HG03196 (cell line): ENCODE measurements at regions not wholly inside any gene's neighbourhood (a gene's known extent, or its start where the extent isn't known, plus 50 kb on each side); places are given as distances from the start of the nearest gene placed in this dataset.

Experiments used
- ATAC-seq: cut with Tn5 transposase; IDR thresholded peaks from one replicate; pipeline ENCODE4 v1.9.1; 2021; ENCODE audit not compliant: unreplicated experiment

DNA sequence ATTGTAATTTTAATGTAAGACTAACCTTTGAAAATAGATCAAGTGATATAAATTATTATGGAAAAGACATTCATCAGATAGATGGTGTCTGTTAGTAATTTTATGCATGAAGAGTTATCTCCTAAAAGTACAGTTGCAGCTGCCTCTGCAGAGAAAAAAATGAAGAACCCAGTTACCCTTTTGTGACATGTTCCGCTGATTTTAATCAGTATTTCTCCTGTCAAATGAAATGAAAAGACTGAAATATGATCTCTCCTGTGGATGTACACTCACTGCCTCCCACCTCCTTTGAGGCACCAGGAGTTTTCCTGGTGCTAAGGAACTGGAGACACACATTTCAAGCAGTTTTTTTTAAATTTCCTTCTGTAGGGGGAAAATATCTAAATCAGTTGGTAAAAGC is 277.4 kb downstream of the KIF4B start:
- ATAC-seq: no peak

DNA sequence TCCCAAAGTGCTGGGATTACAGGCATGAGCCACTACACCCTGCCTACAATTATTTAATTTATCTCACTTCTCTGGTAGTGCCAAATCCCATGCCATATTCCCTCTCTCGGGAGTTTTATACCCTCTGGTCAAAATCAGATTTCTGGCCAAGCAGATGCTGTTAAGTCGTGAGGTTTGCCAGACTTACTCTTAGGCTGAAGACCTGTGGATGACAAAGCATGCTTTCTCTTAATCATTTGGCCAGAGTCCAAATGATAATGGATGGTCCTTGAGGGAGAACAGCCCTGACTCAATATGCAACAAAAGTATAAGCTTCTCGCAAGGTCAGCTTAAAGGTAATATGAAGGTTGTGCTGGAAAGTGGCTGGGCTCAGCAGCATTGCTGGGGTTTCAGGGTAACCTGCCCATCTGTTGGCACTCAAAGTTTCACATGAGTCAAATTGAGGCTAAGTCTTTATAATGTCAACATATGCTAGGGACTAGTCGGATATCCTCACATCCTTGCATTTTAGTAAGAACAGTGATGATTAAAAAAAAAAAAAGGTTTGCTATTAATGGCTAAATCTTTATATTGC is 280.1 kb downstream of the KIF4B start:
- no peak for ATAC-seq

DNA sequence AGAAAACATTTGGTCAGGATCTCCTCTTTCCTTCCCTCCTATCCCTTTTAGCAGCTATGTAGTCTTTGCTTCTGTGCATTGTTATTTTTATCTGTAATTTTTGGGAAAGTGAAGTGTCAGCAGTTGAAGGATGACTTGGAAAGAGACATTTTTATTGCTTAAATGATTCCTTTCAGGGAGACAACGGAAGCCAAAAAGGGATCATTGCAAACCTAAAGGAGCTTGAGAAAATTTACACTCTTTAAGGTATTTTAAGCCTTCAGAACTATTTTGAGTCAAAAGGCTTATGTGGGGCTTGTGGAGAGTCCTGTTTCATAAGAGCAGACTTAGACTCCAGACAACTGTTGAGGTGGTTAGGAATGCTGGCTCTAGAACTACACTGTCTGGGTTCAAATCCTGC is 281.6 kb downstream of the KIF4B start:
- ATAC-seq: no peak

DNA sequence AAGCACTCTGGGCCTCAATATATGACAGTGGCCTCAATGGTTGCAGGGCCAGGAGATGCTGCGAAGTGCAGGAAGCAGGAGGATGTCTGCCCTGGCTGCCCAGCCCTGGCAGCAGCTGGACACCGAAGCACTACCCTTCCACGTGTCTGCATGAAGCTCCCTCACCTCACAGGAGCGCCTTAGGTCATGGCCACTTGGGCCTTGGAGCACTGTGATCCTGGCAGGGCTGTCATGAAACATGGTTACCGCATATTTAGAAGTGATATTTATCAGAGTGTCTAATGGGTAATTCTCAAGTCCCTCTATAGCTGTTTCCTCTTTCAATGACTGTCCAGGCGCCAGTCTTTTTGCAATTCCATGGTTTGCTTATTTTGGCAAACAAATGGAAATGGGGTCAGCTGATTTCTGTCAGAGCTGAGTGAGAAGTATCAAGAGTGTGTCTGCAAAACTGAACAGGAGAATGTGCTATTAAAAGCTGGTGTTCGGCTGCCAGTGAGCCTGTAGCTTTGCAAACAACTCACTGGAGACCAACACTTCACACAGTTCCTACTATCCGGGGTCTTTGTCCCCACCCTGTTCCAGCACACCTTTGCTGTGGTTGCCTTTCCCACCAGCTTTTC is 285.9 kb downstream of the KIF4B start:
- no peak for ATAC-seq

DNA sequence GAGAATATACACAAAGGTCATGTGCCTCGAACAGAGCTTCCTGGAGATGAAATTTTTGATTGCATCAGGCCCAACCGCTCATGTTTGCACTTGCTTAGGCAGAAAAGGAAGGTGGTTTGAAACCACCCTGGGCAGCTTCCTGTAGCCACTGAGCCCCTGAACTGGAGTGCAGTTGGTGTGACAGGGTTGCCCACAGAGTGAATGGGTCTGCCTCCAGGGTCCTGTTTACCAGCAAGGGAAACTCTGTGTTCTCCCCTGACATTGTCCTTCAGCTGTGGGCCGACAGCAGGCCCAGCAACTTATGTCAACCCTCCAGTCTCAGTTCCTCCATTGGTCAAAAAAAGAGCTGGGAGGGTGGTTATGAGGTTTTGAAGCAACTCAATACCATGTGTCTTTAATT is 289.6 kb downstream of the KIF4B start:
- ATAC-seq: no peak

DNA sequence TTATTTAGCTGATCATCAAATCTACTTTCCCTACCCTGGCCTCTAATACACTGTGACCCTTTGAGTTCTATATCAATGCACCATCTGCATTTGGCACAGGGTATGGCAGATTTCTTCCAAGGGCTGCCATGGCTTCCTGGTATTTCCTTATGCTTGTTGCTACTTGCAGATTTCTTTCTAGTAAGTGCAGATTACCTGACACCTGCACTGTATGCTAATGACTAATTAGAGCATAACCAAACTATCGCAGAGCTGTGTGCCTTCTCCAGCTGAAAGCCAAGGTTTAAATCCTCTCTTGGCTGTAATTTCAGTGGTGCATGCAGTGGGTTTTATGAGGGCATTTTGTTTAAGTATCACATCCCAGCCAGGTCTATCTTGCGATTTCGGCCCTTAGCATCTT is 293.7 kb downstream of the KIF4B start:
- no peak for ATAC-seq

DNA sequence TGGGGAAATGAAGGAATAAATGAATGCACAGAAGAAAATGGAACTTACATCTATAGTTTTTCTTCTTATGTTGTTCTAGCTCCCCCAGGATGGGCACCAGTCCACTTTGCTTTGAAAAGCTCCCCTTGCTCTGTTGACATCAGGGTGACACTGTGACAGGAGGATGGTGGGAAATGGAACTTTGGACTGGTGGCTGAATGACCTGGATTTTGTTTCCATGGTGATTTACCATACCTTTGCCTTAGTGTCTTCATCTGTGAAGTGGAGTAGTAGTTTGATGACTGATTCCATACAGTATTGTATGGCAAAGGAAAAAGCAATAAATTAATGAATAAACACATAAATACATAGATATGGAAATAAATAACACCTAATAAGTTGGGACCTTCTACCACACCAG is 294.7 kb downstream of the KIF4B start:
- ATAC-seq: no peak

DNA sequence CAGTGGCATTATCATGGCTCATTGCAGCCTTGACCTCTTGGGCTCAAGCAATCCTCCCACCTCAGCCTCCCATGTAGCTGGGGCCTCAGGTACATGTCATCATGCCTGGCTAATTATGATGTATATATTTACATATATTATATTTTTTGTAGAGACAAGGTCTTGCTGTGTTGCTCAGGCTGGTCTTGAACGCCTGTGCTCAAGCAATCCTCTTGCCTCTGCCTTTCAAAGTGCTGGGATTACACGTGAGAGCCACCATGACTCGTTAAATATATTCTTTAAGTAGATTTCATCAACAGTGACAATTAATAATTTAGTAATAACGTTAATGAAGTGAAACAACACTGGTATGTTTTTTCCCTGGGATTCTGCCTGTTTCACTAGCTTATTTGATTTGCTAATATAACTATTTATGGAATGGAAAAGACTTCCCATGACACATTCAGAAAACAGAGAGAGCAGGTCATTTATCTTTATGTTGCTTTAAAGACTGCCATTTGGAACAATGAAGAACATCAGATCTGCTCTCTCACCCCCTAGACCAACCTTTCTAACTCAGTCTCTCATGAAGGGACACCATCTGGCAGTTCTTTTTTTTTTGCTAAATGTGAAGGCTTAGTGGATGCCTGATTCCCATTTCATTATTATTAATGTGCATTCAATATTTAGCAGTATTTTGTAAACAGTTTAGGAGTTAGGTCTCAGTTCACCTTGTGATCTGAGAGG is 295.6 kb downstream of the KIF4B start:
- ATAC-seq: no peak

DNA sequence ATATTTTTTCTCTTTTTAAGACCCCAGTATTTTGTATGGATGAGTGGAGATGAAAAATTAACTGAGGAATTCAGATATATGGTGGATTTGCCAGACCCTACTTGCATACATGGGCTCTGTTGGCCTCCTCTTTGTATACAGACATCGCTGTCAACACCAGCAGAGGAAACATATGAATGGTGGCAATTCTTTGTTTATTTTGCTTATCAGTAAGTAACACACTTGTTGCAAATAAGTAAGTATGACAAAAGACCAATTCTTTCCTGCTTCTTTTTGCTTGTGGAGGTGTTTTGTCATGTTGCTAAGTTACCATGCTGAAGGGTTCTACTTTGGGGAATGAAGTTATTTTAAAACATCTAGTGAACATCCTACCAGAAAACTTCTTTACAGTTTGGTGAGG is 298.2 kb downstream of the KIF4B start:
- ATAC-seq: no peak

DNA sequence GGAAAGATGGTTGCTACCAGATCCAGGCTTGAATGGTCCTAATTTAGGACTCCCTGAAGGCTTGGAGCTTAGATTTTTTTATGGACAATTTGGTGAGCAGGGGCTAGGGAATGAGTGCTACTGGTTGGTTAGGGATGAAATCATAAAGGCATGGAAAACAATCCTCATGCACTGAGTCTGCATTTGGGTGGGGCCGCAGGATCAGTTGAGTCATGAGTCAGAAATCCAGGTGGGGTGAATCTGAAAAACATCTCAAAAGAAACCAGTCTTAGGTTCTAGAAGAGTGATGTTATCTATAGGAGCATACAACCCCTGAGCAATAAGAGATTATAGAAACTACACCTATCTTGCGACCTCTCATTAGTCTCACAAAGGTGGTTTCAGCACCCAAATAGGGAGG is 300.0 kb downstream of the KIF4B start:
- ATAC-seq: no peak

DNA sequence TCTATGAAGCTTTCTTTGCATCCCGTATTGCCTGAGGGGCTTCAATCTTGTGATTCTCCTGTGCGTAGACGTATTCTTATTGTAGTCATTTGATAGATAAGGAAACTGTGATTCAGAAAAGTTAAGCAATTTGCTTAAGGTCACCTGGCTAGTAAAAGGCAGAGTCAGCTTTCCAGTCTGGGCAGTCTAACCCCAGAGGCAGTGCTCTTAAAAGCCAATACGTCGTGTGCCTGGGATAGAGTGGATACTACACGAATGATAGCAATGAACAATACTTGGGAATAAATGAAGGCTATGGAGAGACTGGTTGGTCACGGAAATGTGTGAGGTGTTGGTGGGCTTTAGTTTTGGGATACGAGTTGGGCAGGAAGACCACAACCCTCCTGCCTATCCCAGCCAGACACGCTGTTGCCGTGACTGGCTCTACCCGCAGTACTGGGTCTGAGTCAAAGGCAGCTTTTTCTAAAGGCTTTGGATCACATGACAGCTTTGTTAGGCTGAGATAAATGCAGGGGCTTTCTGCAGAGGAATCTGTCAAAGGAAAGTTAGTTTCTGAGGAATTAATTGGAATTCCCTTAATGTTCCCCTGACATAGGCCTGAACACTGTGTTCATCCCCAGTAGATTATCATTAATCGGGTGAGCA is 302.6 kb downstream of the KIF4B start:
- ATAC-seq: no peak

DNA sequence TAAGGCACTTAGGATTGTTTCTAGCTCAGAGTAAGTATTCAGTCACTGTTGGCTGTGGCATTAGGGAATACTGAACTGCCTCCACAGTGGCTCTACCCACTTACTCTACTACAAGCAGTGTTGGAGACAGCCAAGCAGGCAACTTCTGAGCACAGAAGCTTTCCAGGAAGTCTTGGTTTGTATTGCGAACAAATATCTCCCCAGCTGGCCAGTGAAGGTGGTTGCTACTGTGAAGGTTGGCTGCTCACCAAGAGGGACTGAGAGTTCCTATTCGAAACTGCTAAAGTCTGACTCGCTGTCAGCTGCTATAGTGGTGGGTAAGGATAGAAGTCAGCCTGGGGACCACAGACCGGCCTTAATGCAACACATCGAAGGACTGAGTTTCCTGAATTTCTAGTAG is 319.1 kb downstream of the KIF4B start:
- ATAC-seq: no peak

DNA sequence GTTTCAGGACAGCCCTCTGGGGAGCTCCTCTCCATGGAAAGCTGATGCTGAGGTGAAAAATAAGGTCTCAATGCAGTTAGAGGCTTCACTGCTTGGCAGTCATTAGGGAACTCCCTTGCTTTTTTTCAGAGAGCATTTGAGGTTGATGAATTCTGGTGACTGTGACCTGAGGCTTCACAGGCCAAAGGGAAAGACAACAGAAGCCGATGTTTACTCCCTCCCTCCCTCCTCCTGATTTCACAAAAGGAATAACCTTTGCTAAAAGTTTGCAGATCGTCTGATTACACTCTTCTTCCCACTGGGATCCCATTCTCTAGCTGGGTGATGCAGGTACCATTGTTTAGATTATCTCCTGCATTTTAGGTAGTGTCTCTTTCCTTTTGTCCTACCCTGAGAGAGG is 329.4 kb downstream of the KIF4B start:
- ATAC-seq: no peak

DNA sequence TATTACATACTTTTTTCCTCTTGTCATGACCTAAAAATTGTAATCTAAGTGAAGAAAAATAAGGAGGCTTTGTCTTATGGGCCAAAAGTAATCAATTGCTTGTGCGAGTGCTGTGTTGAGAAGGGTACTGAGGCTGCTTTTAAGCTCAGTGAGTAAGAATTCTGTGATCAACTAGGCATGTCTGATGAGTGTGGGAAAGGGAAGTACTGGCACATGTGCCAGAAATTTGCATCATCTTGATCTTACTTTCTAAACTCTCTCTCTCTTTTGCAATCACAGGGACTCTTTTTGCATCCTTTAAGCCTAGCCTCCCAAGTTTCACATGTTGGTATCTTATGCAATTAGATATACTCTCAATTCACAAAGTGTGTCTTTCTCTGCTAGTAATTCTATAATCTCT is 329.9 kb downstream of the KIF4B start:
- ATAC-seq: no peak

DNA sequence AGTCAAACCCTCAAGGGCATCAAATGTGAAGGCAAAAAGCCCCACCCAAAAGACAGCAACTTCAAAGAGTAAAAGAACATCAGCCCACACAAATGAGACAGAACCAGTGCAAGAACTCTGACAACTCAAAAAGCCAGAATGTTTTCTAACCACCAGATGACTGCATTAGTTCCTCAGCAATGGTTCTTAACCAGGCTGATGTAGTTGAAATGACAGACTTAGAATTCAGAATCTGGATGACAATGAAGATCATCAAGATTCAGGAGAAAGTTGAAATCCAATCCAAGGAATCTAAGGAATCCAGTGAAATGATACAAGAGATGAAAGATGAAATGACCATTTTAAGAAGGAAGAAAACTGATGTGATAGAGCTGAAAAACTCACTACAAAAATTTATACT is 339.7 kb downstream of the KIF4B start:
- no peak for ATAC-seq

DNA sequence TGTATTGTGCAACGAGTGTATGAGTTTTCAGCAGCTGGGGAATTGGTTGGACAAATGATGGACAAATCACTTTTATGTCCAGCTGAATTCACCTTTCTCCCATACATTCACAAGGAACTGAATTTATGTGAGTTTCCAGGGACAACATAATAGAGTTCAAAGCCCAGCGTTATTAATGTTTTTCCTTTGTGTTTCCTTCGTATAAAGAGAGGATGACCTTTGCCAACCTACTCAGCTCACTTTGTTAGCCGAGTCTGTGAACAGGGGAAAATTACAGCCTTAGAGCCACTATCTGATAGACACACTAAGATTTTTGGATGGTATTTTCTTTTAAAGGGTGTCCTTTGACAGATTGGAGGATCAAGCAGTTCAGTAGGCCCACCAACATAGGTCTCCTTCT is 352.5 kb downstream of the KIF4B start:
- no peak for ATAC-seq

DNA sequence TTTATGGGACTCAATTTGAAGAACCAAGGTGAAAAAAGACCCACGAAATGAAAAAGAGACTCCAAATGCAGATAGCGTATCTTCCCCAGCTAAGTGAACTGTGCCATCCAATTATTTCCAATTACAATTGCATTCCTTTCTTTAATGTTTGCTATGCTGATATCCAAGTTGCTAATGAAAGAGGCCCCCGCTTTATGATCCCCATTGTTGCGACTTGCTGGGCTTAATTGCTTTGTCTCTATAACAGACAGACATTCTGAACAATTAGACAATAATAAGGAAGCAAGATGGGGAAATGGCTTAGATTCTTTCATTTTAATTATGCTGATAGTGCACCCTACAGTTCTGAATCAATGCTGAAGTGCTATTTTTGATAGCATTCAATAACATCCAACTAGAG is 354.3 kb downstream of the KIF4B start:
- ATAC-seq: no peak

DNA sequence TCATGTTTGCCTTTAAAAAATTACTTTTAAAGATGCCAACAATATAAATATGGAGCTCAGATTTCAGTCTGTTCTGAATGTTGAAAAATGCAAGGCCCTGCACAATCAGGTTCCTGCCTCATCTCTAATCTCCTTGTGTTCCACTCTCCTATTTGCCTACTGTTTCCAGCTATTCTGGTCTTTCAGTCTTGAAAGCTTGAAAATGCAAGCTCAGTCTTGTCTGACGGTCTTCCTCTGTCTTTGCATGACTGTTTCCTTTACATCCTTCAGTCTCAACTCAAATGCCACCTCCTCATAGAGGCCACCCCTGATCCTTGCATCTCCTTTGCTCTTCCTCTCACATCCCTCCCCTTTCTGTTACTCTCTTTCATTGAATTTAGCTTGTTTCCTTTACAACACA is 354.9 kb downstream of the KIF4B start:
- no peak for ATAC-seq

DNA sequence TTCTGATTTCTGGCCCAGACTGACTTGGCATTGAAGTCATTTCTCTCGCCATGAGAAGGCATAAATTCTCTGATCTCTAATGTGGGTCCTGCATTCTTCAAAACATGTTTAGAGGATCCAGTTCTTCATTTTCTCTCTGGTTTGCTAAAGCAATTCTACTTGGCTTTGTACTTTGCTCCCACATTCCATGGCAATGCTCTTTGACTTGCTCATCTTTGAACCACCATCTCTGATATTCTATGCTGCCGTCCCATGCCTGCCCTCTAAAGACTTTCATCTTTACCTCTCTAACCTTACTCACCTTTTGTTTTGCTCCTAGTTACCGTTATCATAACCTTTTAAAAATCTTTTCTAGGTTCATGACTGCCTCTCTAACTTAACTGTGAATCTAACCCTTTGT is 366.9 kb downstream of the KIF4B start:
- no peak for ATAC-seq

DNA sequence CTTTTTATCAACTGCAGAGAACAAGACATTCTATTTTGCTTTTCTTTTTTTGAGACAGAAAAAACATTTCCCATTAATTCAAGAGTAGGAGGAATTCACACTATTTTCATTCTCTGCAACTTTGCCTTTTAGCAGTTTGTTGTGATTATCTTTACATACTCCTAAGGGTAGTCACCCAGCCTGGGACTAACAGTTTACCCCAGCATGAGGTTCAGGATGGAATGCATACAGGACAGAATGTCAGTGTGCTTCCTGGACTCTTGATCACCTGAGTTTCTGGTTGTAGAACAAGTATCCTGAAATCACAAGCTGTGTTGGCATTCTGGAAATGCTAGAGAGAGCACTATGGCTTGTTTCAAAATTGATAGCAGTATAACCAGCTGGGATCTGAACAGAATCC is 368.1 kb downstream of the KIF4B start:
- ATAC-seq: no peak

DNA sequence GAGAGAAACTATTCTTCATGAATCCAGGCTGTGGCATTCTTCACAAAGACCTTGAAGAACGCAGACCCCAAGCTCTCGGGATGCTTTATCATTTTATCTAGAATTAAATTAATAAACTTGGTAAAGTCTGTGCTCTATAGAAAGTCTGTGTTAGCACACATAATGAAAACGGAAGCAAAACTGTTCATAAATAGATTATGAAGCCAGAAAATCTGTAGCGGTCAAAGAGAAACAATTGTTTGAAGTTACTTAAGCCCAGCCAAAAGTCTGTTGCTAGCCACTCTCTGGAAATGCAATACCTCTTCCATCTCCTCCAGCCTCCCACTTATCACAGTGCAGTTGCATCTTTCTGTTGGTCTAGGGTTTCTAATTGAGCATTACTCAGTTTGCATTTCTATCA is 375.9 kb downstream of the KIF4B start:
- ATAC-seq: no peak

DNA sequence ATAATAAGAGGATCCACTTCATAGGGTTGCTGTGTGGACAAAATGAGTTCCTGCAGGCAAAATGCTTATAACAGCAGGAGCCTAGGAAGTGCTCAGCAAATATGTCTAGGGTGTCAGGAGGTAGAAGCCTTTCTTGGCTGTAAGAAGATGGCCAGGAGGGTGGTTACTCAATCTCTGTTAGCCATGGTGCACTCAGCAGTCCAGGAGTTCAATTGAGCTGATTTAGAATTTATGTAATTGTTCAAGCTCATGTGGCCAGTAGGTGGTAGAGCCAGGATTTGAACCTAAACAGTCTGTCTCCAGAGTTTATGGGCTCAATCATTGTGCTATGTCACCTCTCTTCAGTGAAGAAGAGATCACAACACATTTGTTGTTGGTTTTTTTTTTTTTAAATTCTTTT is 381.2 kb downstream of the KIF4B start:
- no peak for ATAC-seq
